Type B pancreatic cell (in vitro differentiated cells): ENCODE measurements at regions not wholly inside any gene's neighbourhood (a gene's known extent, or its start where the extent isn't known, plus 50 kb on each side); places are given as distances from the start of the nearest gene placed in this dataset.

ENCODE experiments used
- DNase-seq: peaks from one replicate; pipeline ENCODE4 v3.0.0; 2021; ENCODE audit warnings: mixed read lengths; ENCODE audit not compliant: unreplicated experiment; ENCODE audit errors: extremely low spot score
- H3K27ac Mint-ChIP-seq: 2 replicates; pipeline ENCODE4 v1.8.0; 2021; ENCODE audit warnings: mild to moderate bottlenecking, mixed read lengths
- H3K27me3 Mint-ChIP-seq: 2 replicates; pipeline ENCODE4 v1.8.0; 2021; ENCODE audit warnings: mixed read lengths
- H3K36me3 Mint-ChIP-seq: 2 replicates; pipeline ENCODE4 v1.8.0; 2021; ENCODE audit warnings: mixed read lengths
- H3K4me1 Mint-ChIP-seq: one replicate; pipeline ENCODE4 v1.8.0; 2021; ENCODE audit warnings: mixed read lengths; ENCODE audit not compliant: unreplicated experiment
- H3K4me3 Mint-ChIP-seq: 2 replicates; pipeline ENCODE4 v1.8.0; 2021; ENCODE audit warnings: mild to moderate bottlenecking, mixed read lengths
- H3K9me3 Mint-ChIP-seq: 2 replicates; pipeline ENCODE4 v1.8.0; 2021; ENCODE audit warnings: mixed read lengths
- CTCF ChIP-seq: fragments of 200-600 bp; sonication (generic); conservative IDR thresholded peaks from 2 replicates; pipeline ENCODE4 v1.5.0; 2021; ENCODE audit warnings: antibody characterized with exemption, mild to moderate bottlenecking

GRCh38 chr4:137394018-137394417, 138.3 kb downstream of the PCDH18 start:
- peaks cover 16% of the 10 kb centered on the region for H3K4me1 Mint-ChIP-seq

GRCh38 chr4:137393044-137393443, 139.2 kb downstream of the PCDH18 start:
- peak overlapping the region; percentile 26 for H3K4me3 Mint-ChIP-seq
- TF ChIP-seq CTCF = no peak
- DNase-seq = no peak
- H3K27ac Mint-ChIP-seq = no peak overlapping the region
- no peaks in the 10 kb centered on the region for H3K9me3 Mint-ChIP-seq
- H3K27me3 Mint-ChIP-seq = no peaks in the 10 kb centered on the region
- peaks cover 21% of the 10 kb centered on the region for H3K4me1 Mint-ChIP-seq
- H3K36me3 Mint-ChIP-seq = no peaks in the 10 kb centered on the region

More at GRCh38 chr4:137394018-137394417, 138.3 kb downstream of the PCDH18 start:
- no peaks in the 10 kb centered on the region for H3K27me3 Mint-ChIP-seq
- DNase-seq = no peak
- no peak overlapping the region for H3K4me3 Mint-ChIP-seq
- TF ChIP-seq CTCF = no peak
- no peaks in the 10 kb centered on the region for H3K9me3 Mint-ChIP-seq
- H3K27ac Mint-ChIP-seq = no peak overlapping the region
- no peaks in the 10 kb centered on the region for H3K36me3 Mint-ChIP-seq

GRCh38 chr4:137390707-137391106, 141.6 kb downstream of the PCDH18 start:
- DNase-seq = no peak
- Mint-ChIP-seq H3K9me3 (no peaks in the 10 kb centered on the region), H3K4me3 (no peak overlapping the region), H3K36me3 (no peaks in the 10 kb centered on the region), H3K4me1 (peaks cover 25% of the 10 kb centered on the region), H3K27me3 (no peaks in the 10 kb centered on the region), H3K27ac (no peak overlapping the region)
- TF ChIP-seq CTCF = no peak

- H3K4me1 Mint-ChIP-seq = peaks cover 25% of the 10 kb centered on the region
- no peak for TF ChIP-seq CTCF
- H3K27ac Mint-ChIP-seq = no peak overlapping the region
- H3K4me3 Mint-ChIP-seq = no peak overlapping the region
- H3K36me3 Mint-ChIP-seq = no peaks in the 10 kb centered on the region
- no peak for DNase-seq
- no peaks in the 10 kb centered on the region for H3K27me3 Mint-ChIP-seq
- no peaks in the 10 kb centered on the region for H3K9me3 Mint-ChIP-seq
These were observed 142.3 kb downstream of the PCDH18 start for GRCh38 chr4:137389911-137390520.

GRCh38 chr4:137387924-137388323, 144.4 kb downstream of the PCDH18 start:
- Mint-ChIP-seq H3K27me3 (no peaks in the 10 kb centered on the region), H3K36me3 (no peaks in the 10 kb centered on the region), H3K9me3 (no peaks in the 10 kb centered on the region), H3K4me3 (no peak overlapping the region), H3K27ac (no peak overlapping the region), H3K4me1 (peaks cover 17% of the 10 kb centered on the region)
- no peak for DNase-seq
- no peak for TF ChIP-seq CTCF

GRCh38 chr4:137384476-137384875, 147.8 kb downstream of the PCDH18 start:
- H3K4me3 Mint-ChIP-seq = no peak overlapping the region
- no peak for TF ChIP-seq CTCF
- no peaks in the 10 kb centered on the region for H3K36me3 Mint-ChIP-seq
- no peak for DNase-seq
- no peaks in the 10 kb centered on the region for H3K9me3 Mint-ChIP-seq
- H3K27ac Mint-ChIP-seq = no peak overlapping the region
- no peaks in the 10 kb centered on the region for H3K27me3 Mint-ChIP-seq
- H3K4me1 Mint-ChIP-seq = peaks cover 8% of the 10 kb centered on the region
